C4-2B (cell line): ENCODE measurements at regions not wholly inside any gene's neighbourhood (a gene's known extent, or its start where the extent isn't known, plus 50 kb on each side); places are given as distances from the start of the nearest gene placed in this dataset.

Experiments
- CTCF ChIP-seq: fragments of 450-650 bp; conservative IDR thresholded peaks from 2 replicates; pipeline ENCODE4 v1.5.1; 2017; ENCODE audit warnings: mild to moderate bottlenecking
- ZFX ChIP-seq: fragments of 450-650 bp; IDR thresholded peaks from 2 replicates; pipeline ENCODE4 v1.6.1; 2017

GRCh38 chr18:78709261-78709809 is 270.3 kb upstream of the SALL3 start:
- TF ChIP-seq CTCF (no peak), ZFX (no peak)
